ENCODE measurements at regions not wholly inside any gene's neighbourhood (a gene's known extent, or its start where the extent isn't known, plus 50 kb on each side); places are given as distances from the start of the nearest gene placed in this dataset.

DNA sequence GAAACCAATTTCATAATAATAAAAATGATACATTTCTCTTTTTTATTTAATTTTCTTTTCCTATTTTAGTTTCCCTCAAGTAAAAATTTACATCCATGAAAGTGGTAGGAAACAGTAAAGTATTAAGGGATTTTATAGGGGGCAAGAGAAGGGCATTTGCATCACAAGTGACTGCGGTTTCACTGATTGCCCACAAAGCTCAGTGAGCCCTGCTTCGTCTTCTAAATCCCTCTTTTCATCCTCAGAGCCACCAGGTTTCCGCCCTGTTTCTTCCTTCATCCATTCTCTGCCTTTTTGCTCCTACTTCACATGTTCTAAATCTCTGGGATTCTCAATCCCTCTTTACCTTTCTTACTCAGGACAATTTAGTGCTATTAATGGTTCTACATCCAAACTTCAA is 491.4 kb downstream of the LRRC70 start:
- DNase-seq: no peak
- Histone ChIP-seq H3K9me3 (ENCODE audit: control insufficient read depth, low read length) (no peaks in the 10 kb centered on the region), H3K27ac (ENCODE audit: low read depth in 1 of 2, low read length in 2 of 2) (no peak overlapping the region), H3K27me3 (ENCODE audit: control insufficient read depth in 1 of 2, insufficient read depth in 2 of 2, low read length in 1 of 2) (peaks cover 0 to 2% of the 10 kb centered on the region in 2 donors), H3K4me1 (ENCODE audit: control insufficient read depth in 1 of 2, insufficient read depth in 2 of 2, low read length in 2 of 2) (peaks cover 0 to 2% of the 10 kb centered on the region in 2 donors), H3K36me3 (ENCODE audit: control insufficient read depth in 1 of 2, insufficient read depth in 2 of 2, low read length in 1 of 2) (no peaks in the 10 kb centered on the region), H3K4me3 (ENCODE audit: low read length in 2 of 2) (no peak overlapping the region)
- 49 to 50% methylated on average over 3 of the region's 3 CpGs for WGBS, 2 donors
- intact Hi-C loops (cut with DNase I): no loop called here
- ATAC-seq (ENCODE audit: low FRiP score): no peak

DNA sequence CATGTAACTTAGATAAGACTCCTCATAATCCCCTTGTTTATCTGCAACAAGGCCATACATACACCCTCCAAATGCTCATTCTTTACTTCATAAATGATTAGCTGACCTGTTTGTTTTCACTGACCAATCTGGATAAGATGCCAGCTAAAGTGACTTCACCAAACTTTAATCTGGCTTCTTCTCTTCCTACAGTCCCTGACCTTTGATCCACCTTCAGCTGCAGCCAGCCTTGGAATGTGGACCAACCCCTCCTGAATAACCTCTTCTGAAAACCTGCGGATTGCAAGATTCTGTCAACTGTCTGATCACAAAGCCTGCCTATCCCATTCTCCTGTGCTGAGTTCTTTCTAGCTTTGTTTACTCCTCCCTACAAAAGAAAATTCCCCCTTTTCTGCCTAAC is 476.8 kb downstream of the LRRC70 start:
- 64 to 68% methylated on average over 1 of the region's 1 CpG for WGBS, 2 donors
- DNase-seq (no peak), ATAC-seq (ENCODE audit: low FRiP score) (no peak)
- H3K36me3 ChIP-seq (ENCODE audit: control insufficient read depth in 1 of 2, insufficient read depth in 2 of 2, low read length in 1 of 2): no peaks in the 10 kb centered on the region
- no peak overlapping the region for H3K4me3 ChIP-seq (ENCODE audit: low read length in 2 of 2)
- intact Hi-C loops (cut with DNase I): no loop called here
- H3K9me3 ChIP-seq (ENCODE audit: control insufficient read depth, low read length): no peaks in the 10 kb centered on the region
- peaks cover 0 to 3% of the 10 kb centered on the region in 2 donors for H3K27me3 ChIP-seq (ENCODE audit: control insufficient read depth in 1 of 2, insufficient read depth in 2 of 2, low read length in 1 of 2)
- H3K4me1 ChIP-seq (ENCODE audit: control insufficient read depth in 1 of 2, insufficient read depth in 2 of 2, low read length in 2 of 2): no peaks in the 10 kb centered on the region
- no peak overlapping the region for H3K27ac ChIP-seq (ENCODE audit: low read depth in 1 of 2, low read length in 2 of 2)

GRCh38 chr5:63053019-63053638 is 474.5 kb downstream of the LRRC70 start:
- H3K9me3 ChIP-seq (ENCODE audit: control insufficient read depth, low read length): no peaks in the 10 kb centered on the region
- no peak overlapping the region for H3K4me3 ChIP-seq (ENCODE audit: low read length in 2 of 2)
- no peaks in the 10 kb centered on the region for H3K4me1 ChIP-seq (ENCODE audit: control insufficient read depth in 1 of 2, insufficient read depth in 2 of 2, low read length in 2 of 2)
- DNase-seq (peak in 1 of 2 donors; percentile 55), ATAC-seq (ENCODE audit: low FRiP score) (peak; percentile 50)
- intact Hi-C loops (cut with DNase I): no loop called here
- 40 to 48% methylated on average over 6 of the region's 6 CpGs for WGBS, 2 donors
- H3K27ac ChIP-seq (ENCODE audit: low read depth in 1 of 2, low read length in 2 of 2): no peak overlapping the region
- no peaks in the 10 kb centered on the region for H3K36me3 ChIP-seq (ENCODE audit: control insufficient read depth in 1 of 2, insufficient read depth in 2 of 2, low read length in 1 of 2)
- no peaks in the 10 kb centered on the region for H3K27me3 ChIP-seq (ENCODE audit: control insufficient read depth in 1 of 2, insufficient read depth in 2 of 2, low read length in 1 of 2)

- 71 to 80% methylated on average over 2 of the region's 2 CpGs for WGBS, 2 donors
- Histone ChIP-seq H3K4me3 (ENCODE audit: low read length in 2 of 2) (no peak overlapping the region), H3K27ac (ENCODE audit: low read depth in 1 of 2, low read length in 2 of 2) (no peak overlapping the region), H3K36me3 (ENCODE audit: control insufficient read depth in 1 of 2, insufficient read depth in 2 of 2, low read length in 1 of 2) (no peaks in the 10 kb centered on the region), H3K9me3 (ENCODE audit: control insufficient read depth, low read length) (no peaks in the 10 kb centered on the region), H3K4me1 (ENCODE audit: control insufficient read depth in 1 of 2, insufficient read depth in 2 of 2, low read length in 2 of 2) (no peaks in the 10 kb centered on the region), H3K27me3 (ENCODE audit: control insufficient read depth in 1 of 2, insufficient read depth in 2 of 2, low read length in 1 of 2) (no peaks in the 10 kb centered on the region)
- no peak for DNase-seq
- intact Hi-C loops (cut with DNase I): no loop called here
- ATAC-seq (ENCODE audit: low FRiP score): no peak
Measured at GRCh38 chr5:63050916-63051315, 472.3 kb downstream of the LRRC70 start.

- intact Hi-C loops (cut with DNase I): no loop called here
- 75 to 77% methylated on average over 1 of the region's 1 CpG for WGBS, 2 donors
Measured at GRCh38 chr5:63049935-63050334, 471.3 kb downstream of the LRRC70 start.

DNA sequence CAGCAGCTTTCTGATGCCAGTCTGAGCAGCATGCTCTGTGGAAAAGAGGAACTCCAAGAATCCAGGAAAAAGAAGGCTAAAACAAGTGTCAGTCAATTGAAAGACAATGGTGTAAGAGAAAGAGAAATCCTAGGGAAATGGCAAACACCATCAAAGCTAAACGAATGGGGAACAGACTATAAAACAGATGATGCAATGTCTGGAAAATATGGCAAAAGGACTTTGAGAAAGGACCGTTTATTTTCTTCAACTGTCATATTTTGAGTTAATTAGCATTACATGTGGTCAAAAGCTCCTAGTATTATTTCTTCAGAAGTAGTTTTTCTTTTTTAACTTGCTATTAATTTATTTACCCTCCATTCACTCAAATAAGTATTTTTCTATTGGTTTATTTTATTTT is 465.2 kb downstream of the LRRC70 start:
- Histone ChIP-seq H3K4me1 (ENCODE audit: control insufficient read depth in 1 of 2, insufficient read depth in 2 of 2, low read length in 2 of 2) (no peaks in the 10 kb centered on the region), H3K4me3 (ENCODE audit: low read length in 2 of 2) (no peak overlapping the region), H3K27me3 (ENCODE audit: control insufficient read depth in 1 of 2, insufficient read depth in 2 of 2, low read length in 1 of 2) (no peaks in the 10 kb centered on the region), H3K36me3 (ENCODE audit: control insufficient read depth in 1 of 2, insufficient read depth in 2 of 2, low read length in 1 of 2) (no peaks in the 10 kb centered on the region), H3K27ac (ENCODE audit: low read depth in 1 of 2, low read length in 2 of 2) (no peak overlapping the region), H3K9me3 (ENCODE audit: control insufficient read depth, low read length) (no peaks in the 10 kb centered on the region)
- DNase-seq (no peak), ATAC-seq (ENCODE audit: low FRiP score) (no peak)
- intact Hi-C loops (cut with DNase I): no loop called here
- 11 to 30% methylated on average over 2 of the region's 2 CpGs for WGBS, 2 donors

More at GRCh38 chr5:63049935-63050334, 471.3 kb downstream of the LRRC70 start:
- Histone ChIP-seq H3K4me1 (ENCODE audit: control insufficient read depth in 1 of 2, insufficient read depth in 2 of 2, low read length in 2 of 2) (no peaks in the 10 kb centered on the region), H3K4me3 (ENCODE audit: low read length in 2 of 2) (no peak overlapping the region), H3K27ac (ENCODE audit: low read depth in 1 of 2, low read length in 2 of 2) (no peak overlapping the region), H3K9me3 (ENCODE audit: control insufficient read depth, low read length) (no peaks in the 10 kb centered on the region), H3K27me3 (ENCODE audit: control insufficient read depth in 1 of 2, insufficient read depth in 2 of 2, low read length in 1 of 2) (no peaks in the 10 kb centered on the region), H3K36me3 (ENCODE audit: control insufficient read depth in 1 of 2, insufficient read depth in 2 of 2, low read length in 1 of 2) (no peaks in the 10 kb centered on the region)
- DNase-seq (no peak), ATAC-seq (ENCODE audit: low FRiP score) (no peak)

- H3K4me3 ChIP-seq (ENCODE audit: low read length in 2 of 2): no peak overlapping the region
- peaks cover 7% of the 10 kb centered on the region for H3K9me3 ChIP-seq (ENCODE audit: control insufficient read depth, low read length)
- DNase-seq (no peak), ATAC-seq (ENCODE audit: low FRiP score) (no peak)
- intact Hi-C loops (cut with DNase I): no loop called here
- 78 to 89% methylated on average over 2 of the region's 2 CpGs for WGBS, 2 donors
- H3K27me3 ChIP-seq (ENCODE audit: control insufficient read depth in 1 of 2, insufficient read depth in 2 of 2, low read length in 1 of 2): no peaks in the 10 kb centered on the region
- no peak overlapping the region for H3K27ac ChIP-seq (ENCODE audit: low read depth in 1 of 2, low read length in 2 of 2)
- H3K4me1 ChIP-seq (ENCODE audit: control insufficient read depth in 1 of 2, insufficient read depth in 2 of 2, low read length in 2 of 2): no peaks in the 10 kb centered on the region
- no peaks in the 10 kb centered on the region for H3K36me3 ChIP-seq (ENCODE audit: control insufficient read depth in 1 of 2, insufficient read depth in 2 of 2, low read length in 1 of 2)
Measured at GRCh38 chr5:63032343-63032742, 453.7 kb downstream of the LRRC70 start.

DNA sequence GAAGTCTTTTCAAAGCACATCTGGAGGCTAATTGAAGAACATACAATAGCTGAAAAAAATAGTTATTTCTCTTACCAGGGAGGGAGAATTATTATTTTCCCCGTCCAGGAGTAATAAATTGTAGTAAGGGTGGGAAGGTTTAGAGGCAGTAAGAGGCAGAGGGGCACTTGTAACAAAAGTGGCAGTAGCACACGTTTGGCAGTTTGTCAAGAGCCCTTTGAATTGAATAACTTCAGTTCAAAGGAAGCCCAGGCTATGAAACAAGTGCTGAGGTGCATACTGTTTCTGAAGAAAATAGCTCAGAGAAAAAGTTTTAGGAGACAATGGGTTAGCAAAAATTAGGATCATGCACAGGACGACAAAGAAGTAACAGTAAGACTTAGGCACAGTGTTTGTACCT is 451.3 kb downstream of the LRRC70 start:
- H3K9me3 ChIP-seq (ENCODE audit: control insufficient read depth, low read length): peaks cover 7% of the 10 kb centered on the region
- no peaks in the 10 kb centered on the region for H3K4me1 ChIP-seq (ENCODE audit: control insufficient read depth in 1 of 2, insufficient read depth in 2 of 2, low read length in 2 of 2)
- no peaks in the 10 kb centered on the region for H3K27me3 ChIP-seq (ENCODE audit: control insufficient read depth in 1 of 2, insufficient read depth in 2 of 2, low read length in 1 of 2)
- WGBS, 2 donors: 37 to 43% methylated on average over 3 of the region's 3 CpGs
- no peak for DNase-seq
- intact Hi-C loops (cut with DNase I): no loop called here
- no peak overlapping the region for H3K27ac ChIP-seq (ENCODE audit: low read depth in 1 of 2, low read length in 2 of 2)
- no peaks in the 10 kb centered on the region for H3K36me3 ChIP-seq (ENCODE audit: control insufficient read depth in 1 of 2, insufficient read depth in 2 of 2, low read length in 1 of 2)
- H3K4me3 ChIP-seq (ENCODE audit: low read length in 2 of 2): no peak overlapping the region
- ATAC-seq (ENCODE audit: low FRiP score): no peak

DNA sequence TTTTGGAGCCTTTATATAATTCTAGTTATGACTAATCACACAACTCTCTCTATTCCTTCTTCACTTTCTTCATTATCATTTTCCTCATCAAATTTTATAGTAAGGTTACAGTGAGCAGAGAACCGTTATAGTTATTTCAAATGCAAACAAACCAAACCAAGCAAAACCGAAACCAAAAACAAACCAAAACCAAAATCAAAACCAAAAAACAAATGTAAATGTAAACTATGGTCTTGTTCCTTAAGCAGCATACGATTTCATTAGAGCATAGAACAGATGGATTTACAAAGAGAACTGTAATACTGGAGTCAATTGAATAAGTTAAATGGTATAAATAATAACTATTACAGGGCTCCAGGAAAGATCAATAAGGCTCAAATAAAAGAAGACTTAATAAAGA is 447.1 kb downstream of the LRRC70 start:
- intact Hi-C loops (cut with DNase I): no loop called here
- WGBS, 2 donors: 81 to 83% methylated on average over 3 of the region's 3 CpGs
- ATAC-seq (ENCODE audit: low FRiP score): no peak
- Histone ChIP-seq H3K36me3 (ENCODE audit: control insufficient read depth in 1 of 2, insufficient read depth in 2 of 2, low read length in 1 of 2) (no peaks in the 10 kb centered on the region), H3K4me1 (ENCODE audit: control insufficient read depth in 1 of 2, insufficient read depth in 2 of 2, low read length in 2 of 2) (no peaks in the 10 kb centered on the region), H3K4me3 (ENCODE audit: low read length in 2 of 2) (no peak overlapping the region), H3K9me3 (ENCODE audit: control insufficient read depth, low read length) (no peaks in the 10 kb centered on the region), H3K27me3 (ENCODE audit: control insufficient read depth in 1 of 2, insufficient read depth in 2 of 2, low read length in 1 of 2) (no peaks in the 10 kb centered on the region), H3K27ac (ENCODE audit: low read depth in 1 of 2, low read length in 2 of 2) (no peak overlapping the region)
- DNase-seq: no peak

All from aorta (tissue), 5 donors.